ENCODE measurements at regions not wholly inside any gene's neighbourhood (a gene's known extent, or its start where the extent isn't known, plus 50 kb on each side); places are given as distances from the start of the nearest gene placed in this dataset.

GRCh38 chr20:39479196-39479810 is 517.2 kb downstream of the DHX35 start:
- TF ChIP-seq CTCF (IDR thresholded peaks at IDR 0.05) = no peak
- no peak for TF ChIP-seq POLR2A (IDR thresholded peaks at IDR 0.05)
- Histone ChIP-seq H3K4me3 (no peak overlapping the region), H3K4me1 (no peaks in the 10 kb centered on the region), H3K27ac (no peak overlapping the region), H3K36me3 (no peaks in the 10 kb centered on the region), H3K27me3 (peaks cover 0 to 4% (median 0%) of the 10 kb centered on the region in 9 donors), H3K9me3 (no peaks in the 10 kb centered on the region)
- DNase-seq = no peak
- intact Hi-C loops (cut with DNase I) = no loop called here
- ATAC-seq = no peak
- WGBS, 4 donors = 84 to 94% (median 88%) methylated on average over 4 of the region's 4 CpGs

GRCh38 chr20:39474879-39475278 is 512.7 kb downstream of the DHX35 start:
- Histone ChIP-seq H3K27me3 (no peaks in the 10 kb centered on the region), H3K27ac (no peak overlapping the region), H3K9me3 (no peaks in the 10 kb centered on the region), H3K4me1 (no peaks in the 10 kb centered on the region), H3K4me3 (no peak overlapping the region), H3K36me3 (no peaks in the 10 kb centered on the region)
- no peak for DNase-seq
- WGBS, 4 donors = 54 to 66% (median 60%) methylated on average over 2 of the region's 2 CpGs
- ATAC-seq = no peak
- no peak for TF ChIP-seq CTCF (IDR thresholded peaks at IDR 0.05)
- no peak for TF ChIP-seq POLR2A (IDR thresholded peaks at IDR 0.05)
- intact Hi-C loops (cut with DNase I) = no loop called here

- Histone ChIP-seq H3K27me3 (no peaks in the 10 kb centered on the region), H3K9me3 (no peaks in the 10 kb centered on the region), H3K36me3 (no peaks in the 10 kb centered on the region), H3K4me1 (no peaks in the 10 kb centered on the region), H3K4me3 (no peak overlapping the region), H3K27ac (no peak overlapping the region)
- 87 to 90% (median 88%) methylated on average over 4 of the region's 4 CpGs for WGBS, 4 donors
- DNase-seq = no peak
- TF ChIP-seq POLR2A (IDR thresholded peaks at IDR 0.05) (no peak), CTCF (IDR thresholded peaks at IDR 0.05) (no peak)
- intact Hi-C loops (cut with DNase I) = no loop called here
- no peak for ATAC-seq
Measured at GRCh38 chr20:39473536-39473935, 511.4 kb downstream of the DHX35 start.

GRCh38 chr20:39468703-39469102 is 506.6 kb downstream of the DHX35 start:
- H3K9me3 ChIP-seq = peaks cover 0 to 9% (median 0%) of the 10 kb centered on the region in 12 donors

More at GRCh38 chr20:39468703-39469102, 506.6 kb downstream of the DHX35 start:
- Histone ChIP-seq H3K27ac (no peak overlapping the region), H3K4me1 (no peaks in the 10 kb centered on the region), H3K36me3 (no peaks in the 10 kb centered on the region), H3K4me3 (no peak overlapping the region), H3K27me3 (no peaks in the 10 kb centered on the region)
- intact Hi-C loops (cut with DNase I) = no loop called here
- TF ChIP-seq POLR2A (IDR thresholded peaks at IDR 0.05) (no peak), CTCF (IDR thresholded peaks at IDR 0.05) (no peak)
- WGBS, 4 donors = 86 to 94% (median 91%) methylated on average over 2 of the region's 2 CpGs
- ATAC-seq (no peak), DNase-seq (no peak)
